PC-3 (cell line): ENCODE measurements at regions not wholly inside any gene's neighbourhood (a gene's known extent, or its start where the extent isn't known, plus 50 kb on each side); places are given as distances from the start of the nearest gene placed in this dataset.

ENCODE experiments used
- ATAC-seq: fragments of 200-7000 bp; cut with Tn5 transposase; 2 replicates; pipeline ENCODE4 v1.9.1; 2020; ENCODE audit warnings: mild to moderate bottlenecking, moderate library complexity
- BruUV-seq: library from RNA; stranded (reverse); fragments of 400-500 nt; replicated peaks from 2 replicates; lab custom pipeline; 2021; lab: Mats Ljungman, UMichigan
- CTCF ChIA-PET: fragments of 300-600 bp; sonication (Branson Sonifier 250); formaldehyde crosslinking; loops from one replicate; lab custom pipeline; 2022; ENCODE audit warnings: antibody characterized with exemption; lab: Charles Lee
- POLR2A ChIA-PET: fragments of 300-600 bp; sonication (Branson Sonifier 250); formaldehyde crosslinking; loops from one replicate; lab custom pipeline; 2022; ENCODE audit warnings: antibody characterized with exemption; ENCODE audit not compliant: unreplicated experiment; lab: Charles Lee
- DNase-seq: peaks from one replicate; pipeline ENCODE4 v3.0.0-alpha.2; 2015
- H2AFZ ChIP-seq: fragments of 300-600 bp; sonication (generic); 2 replicates; pipeline ENCODE4 v1.6.0; 2016; ENCODE audit warnings: antibody characterized with exemption, low read length
- H3F3A ChIP-seq: fragments of 300-600 bp; sonication (generic); one replicate; pipeline ENCODE4 v1.6.0; 2017; ENCODE audit warnings: antibody characterized with exemption, low read length, control low read depth, mild to moderate bottlenecking; ENCODE audit not compliant: unreplicated experiment
- H3K27ac ChIP-seq: fragments of 300-600 bp; sonication (generic); 2 replicates; pipeline ENCODE4 v1.5.1; 2016; ENCODE audit warnings: mild to moderate bottlenecking, low read length
- H3K27me3 ChIP-seq: fragments of 300-600 bp; sonication (generic); 2 replicates; pipeline ENCODE4 v1.6.1; 2016; ENCODE audit warnings: low read length, mixed read lengths
- H3K36me3 ChIP-seq: fragments of 300-600 bp; sonication (generic); 2 replicates; pipeline ENCODE4 v1.6.1; 2016; ENCODE audit warnings: low read depth, mixed run types, low read length, mixed read lengths
- H3K4me1 ChIP-seq: fragments of 300-600 bp; sonication (generic); 2 replicates; pipeline ENCODE4 v1.5.1; 2016; ENCODE audit warnings: low read length; ENCODE audit not compliant: insufficient read depth
- H3K4me2 ChIP-seq: fragments of 300-600 bp; sonication (generic); 2 replicates; pipeline ENCODE4 v1.6.0; 2016; ENCODE audit warnings: low read length
- H3K4me3 ChIP-seq: fragments of 300-600 bp; sonication (generic); 2 replicates; pipeline ENCODE4 v1.5.1; 2016; ENCODE audit warnings: mild to moderate bottlenecking, low read length, mixed read lengths
- H3K79me2 ChIP-seq: fragments of 300-600 bp; sonication (generic); 2 replicates; pipeline ENCODE4 v1.6.1; 2017; ENCODE audit warnings: low read length, mixed read lengths
- H3K9ac ChIP-seq: fragments of 300-600 bp; sonication (generic); 2 replicates; pipeline ENCODE4 v1.6.0; 2016; ENCODE audit warnings: mild to moderate bottlenecking, low read length
- H3K9me2 ChIP-seq: fragments of 300-600 bp; sonication (generic); replicated peaks from 2 replicates; pipeline ENCODE4 v1.6.1; 2016; ENCODE audit warnings: mixed run types, low read length, mixed read lengths
- H3K9me3 ChIP-seq: fragments of 300-600 bp; sonication (generic); 2 replicates; pipeline ENCODE4 v1.6.1; 2016; ENCODE audit warnings: low read length, mixed read lengths
- H4K20me1 ChIP-seq: fragments of 300-600 bp; sonication (generic); 2 replicates; pipeline ENCODE4 v1.6.1; 2016; ENCODE audit warnings: low read length, mixed read lengths
- EZH2 ChIP-seq: fragments of 300-600 bp; sonication (generic); IDR thresholded peaks from one replicate; pipeline ENCODE4 v1.6.1; 2017; ENCODE audit warnings: antibody characterized with exemption, mild to moderate bottlenecking, low read length; ENCODE audit not compliant: unreplicated experiment
- EZH2phosphoT487 ChIP-seq: fragments of 300-600 bp; sonication (generic); IDR thresholded peaks from 2 replicates; pipeline ENCODE4 v1.6.1; 2018; ENCODE audit warnings: mild to moderate bottlenecking, antibody characterized with exemption, low read length, borderline replicate concordance
- intact Hi-C: fragments of 100-400 bp; cut with micrococcal nuclease; formaldehyde crosslinking; loops from 2 replicates; pipeline ENCODE4 v1.9.0; 2023
- TF ChIP-seq, protein P1 (sequence below): fragments of 300-600 bp; sonication (generic); conservative IDR thresholded peaks from 2 replicates; pipeline ENCODE4 v1.5.1; 2017; ENCODE audit warnings: antibody characterized with exemption, low read depth, mild to moderate bottlenecking, low read length

DNA sequence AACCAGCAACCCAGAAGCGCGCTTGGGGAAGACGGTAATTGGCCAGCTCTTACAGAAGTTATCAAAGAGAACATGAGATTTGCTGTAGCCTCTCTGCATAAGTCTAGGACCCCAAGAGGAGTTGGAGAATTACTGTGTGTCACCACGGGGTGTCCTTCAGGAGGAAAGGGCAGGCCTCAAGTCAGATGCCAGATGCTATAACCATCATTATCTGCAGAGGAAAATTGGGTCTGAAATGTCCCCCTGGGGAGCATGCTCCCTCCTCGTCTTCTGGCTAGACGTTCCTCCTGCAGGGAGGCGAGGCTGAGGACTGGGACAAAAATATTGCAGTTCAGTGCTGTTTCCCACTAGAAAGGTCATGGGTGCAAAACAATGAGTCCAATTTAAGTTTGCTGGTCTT is 380.5 kb upstream of the CFAP20DC start:
- H3K9me3 ChIP-seq, result no peaks in the 10 kb centered on the region
- no TSS peak for BruUV-seq
- H3K36me3 ChIP-seq, result no peaks in the 10 kb centered on the region
- H3K27ac ChIP-seq, result no peak overlapping the region
- POLR2A ChIA-PET, result no interaction called here
- TF ChIP-seq, protein P1, sequence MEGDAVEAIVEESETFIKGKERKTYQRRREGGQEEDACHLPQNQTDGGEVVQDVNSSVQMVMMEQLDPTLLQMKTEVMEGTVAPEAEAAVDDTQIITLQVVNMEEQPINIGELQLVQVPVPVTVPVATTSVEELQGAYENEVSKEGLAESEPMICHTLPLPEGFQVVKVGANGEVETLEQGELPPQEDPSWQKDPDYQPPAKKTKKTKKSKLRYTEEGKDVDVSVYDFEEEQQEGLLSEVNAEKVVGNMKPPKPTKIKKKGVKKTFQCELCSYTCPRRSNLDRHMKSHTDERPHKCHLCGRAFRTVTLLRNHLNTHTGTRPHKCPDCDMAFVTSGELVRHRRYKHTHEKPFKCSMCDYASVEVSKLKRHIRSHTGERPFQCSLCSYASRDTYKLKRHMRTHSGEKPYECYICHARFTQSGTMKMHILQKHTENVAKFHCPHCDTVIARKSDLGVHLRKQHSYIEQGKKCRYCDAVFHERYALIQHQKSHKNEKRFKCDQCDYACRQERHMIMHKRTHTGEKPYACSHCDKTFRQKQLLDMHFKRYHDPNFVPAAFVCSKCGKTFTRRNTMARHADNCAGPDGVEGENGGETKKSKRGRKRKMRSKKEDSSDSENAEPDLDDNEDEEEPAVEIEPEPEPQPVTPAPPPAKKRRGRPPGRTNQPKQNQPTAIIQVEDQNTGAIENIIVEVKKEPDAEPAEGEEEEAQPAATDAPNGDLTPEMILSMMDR, result no peak
- H4K20me1 ChIP-seq, result no peaks in the 10 kb centered on the region
- H3K4me3 ChIP-seq, result no peak overlapping the region
- no peaks in the 10 kb centered on the region for H3K27me3 ChIP-seq
- no peak overlapping the region for H2AFZ ChIP-seq
- ATAC-seq (no peak), DNase-seq (no peak)
- CTCF ChIA-PET, result interaction anchor here (0.6 kb wide), 1 partner anchor 163 kb away, joined by 5 read pairs; no protein-coding TSS in a partner anchor
- intact Hi-C loops, result no loop called here
- H3K9ac ChIP-seq, result no peak overlapping the region
- no peaks in the 10 kb centered on the region for H3K9me2 ChIP-seq
- peaks cover 24% of the 10 kb centered on the region for H3K4me1 ChIP-seq
- H3F3A ChIP-seq, result no peaks in the 10 kb centered on the region
- H3K79me2 ChIP-seq, result no peaks in the 10 kb centered on the region
- no peak overlapping the region for H3K4me2 ChIP-seq

DNA sequence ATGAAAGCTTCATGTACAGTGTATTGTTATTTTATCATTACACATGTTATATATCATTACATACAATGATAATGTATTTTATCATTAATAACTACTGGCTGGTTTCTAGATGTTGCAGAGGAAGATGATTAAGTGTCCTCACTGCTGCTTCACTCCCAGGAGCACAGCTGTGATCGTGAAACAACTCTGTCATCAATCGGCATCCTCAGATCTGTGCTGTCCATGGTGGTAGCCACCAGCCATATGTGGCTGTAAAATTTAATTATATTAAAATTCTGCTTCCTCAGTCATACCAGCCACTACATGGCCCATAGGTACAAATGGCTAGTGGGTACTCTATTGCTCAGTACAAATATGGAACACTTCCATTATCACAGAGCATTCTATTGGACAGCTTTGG is 379.4 kb upstream of the CFAP20DC start:
- CTCF ChIA-PET, result interaction anchor here (0.6 kb wide), 1 partner anchor 1157 kb away, joined by 18 read pairs; no protein-coding TSS in a partner anchor
- intact Hi-C loops, result loop anchor here (5.0 kb wide), 2 partner anchors 83 to 182 kb away; no protein-coding TSS in a partner anchor
- no peak overlapping the region for H3K4me2 ChIP-seq
- H3K27me3 ChIP-seq, result no peaks in the 10 kb centered on the region
- H3F3A ChIP-seq, result no peaks in the 10 kb centered on the region
- peaks cover 35% of the 10 kb centered on the region for H3K4me1 ChIP-seq
- H3K9ac ChIP-seq, result no peak overlapping the region
- no peak overlapping the region for H2AFZ ChIP-seq
- no peak overlapping the region for H3K4me3 ChIP-seq
- no peaks in the 10 kb centered on the region for H3K9me3 ChIP-seq
- no peaks in the 10 kb centered on the region for H3K36me3 ChIP-seq
- no peak overlapping the region for H3K27ac ChIP-seq
- TF ChIP-seq EZH2 (no peak), EZH2phosphoT487 (no peak)
- TF ChIP-seq, protein P1, result no peak
- no peaks in the 10 kb centered on the region for H4K20me1 ChIP-seq
- no TSS peak for BruUV-seq
- no peaks in the 10 kb centered on the region for H3K9me2 ChIP-seq
- POLR2A ChIA-PET, result no interaction called here
- no peak for ATAC-seq
- no peaks in the 10 kb centered on the region for H3K79me2 ChIP-seq
- DNase-seq, result no peak

DNA sequence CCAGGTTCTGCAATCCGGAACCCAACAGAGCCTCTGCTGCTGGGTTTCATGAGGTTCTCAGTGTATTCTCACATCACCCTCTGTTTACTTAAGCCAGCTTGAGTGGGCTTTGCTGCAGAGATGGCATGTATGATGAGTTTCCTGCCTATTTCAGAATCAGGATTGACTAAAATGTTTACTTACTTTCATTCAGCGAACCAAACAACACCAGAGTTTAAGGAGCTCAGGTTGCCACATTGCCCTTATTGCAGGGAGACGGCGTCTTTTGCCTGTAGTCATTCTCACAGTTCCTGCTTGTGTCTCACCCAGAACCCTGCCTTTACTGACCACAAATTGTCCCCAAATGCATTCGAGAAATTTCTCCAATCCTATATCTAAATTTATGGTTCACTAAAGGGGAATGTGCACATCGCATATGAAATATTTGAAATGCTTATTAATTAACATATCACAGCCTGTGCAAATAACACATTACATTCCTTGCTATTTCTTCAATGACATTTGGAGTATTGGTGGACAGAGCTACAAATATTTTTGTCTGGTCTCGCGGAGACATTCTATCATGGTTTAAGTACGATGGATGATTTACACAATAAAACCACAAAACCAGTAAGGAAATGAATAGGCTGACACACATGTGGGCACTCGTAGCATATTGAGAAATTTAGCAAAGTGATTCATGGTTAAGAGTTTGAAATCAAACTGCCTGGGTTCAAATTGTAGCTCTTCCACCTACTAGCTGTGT is 377.2 kb upstream of the CFAP20DC start:
- POLR2A ChIA-PET, result no interaction called here
- ATAC-seq (peak; percentile 30), DNase-seq (peak; percentile 70)
- H3K9me3 ChIP-seq, result no peaks in the 10 kb centered on the region
- no peak overlapping the region for H2AFZ ChIP-seq
- peaks cover 46% of the 10 kb centered on the region for H3K4me1 ChIP-seq
- peak overlapping the region; percentile 45 for H3K4me2 ChIP-seq
- H3K79me2 ChIP-seq, result no peaks in the 10 kb centered on the region
- peak overlapping the region; percentile 62 for H3K27ac ChIP-seq
- H3K4me3 ChIP-seq, result peak overlapping the region; percentile 3; the same call in 1 of the 2 replicates
- no peaks in the 10 kb centered on the region for H3F3A ChIP-seq
- H4K20me1 ChIP-seq, result no peaks in the 10 kb centered on the region
- intact Hi-C loops, result loop anchor here (5.0 kb wide), 2 partner anchors 85 to 180 kb away; no protein-coding TSS in a partner anchor
- CTCF ChIA-PET, result no interaction called here
- H3K36me3 ChIP-seq, result no peaks in the 10 kb centered on the region
- no TSS peak for BruUV-seq
- no peak overlapping the region for H3K9ac ChIP-seq
- TF ChIP-seq, protein P1, result no peak
- no peak for TF ChIP-seq EZH2phosphoT487
- no peaks in the 10 kb centered on the region for H3K9me2 ChIP-seq
- H3K27me3 ChIP-seq, result no peaks in the 10 kb centered on the region
